ENCODE measurements at regions not wholly inside any gene's neighbourhood (a gene's known extent, or its start where the extent isn't known, plus 50 kb on each side); places are given as distances from the start of the nearest gene placed in this dataset.

GRCh38 chr2:79219383-79219988 lies 59.9 kb upstream of the REG3A start:
- no peak for TF ChIP-seq POLR2A (IDR thresholded peaks at IDR 0.05; ENCODE audit: low read depth, low read length)
- no peak for TF ChIP-seq POLR2AphosphoS5 (IDR thresholded peaks at IDR 0.05; ENCODE audit: low read depth, low read length)
